NCI-H82 (cell line): ENCODE measurements at regions not wholly inside any gene's neighbourhood (a gene's known extent, or its start where the extent isn't known, plus 50 kb on each side); places are given as distances from the start of the nearest gene placed in this dataset.
"Not testable (repeated sequence)": the region's sequence is repeated elsewhere in the genome, so short reads cannot be mapped to it uniquely, and the experiment has no call there.

Source experiments
- DNase-seq: peaks from one replicate; lab custom pipeline; 2025; lab: John Stamatoyannopoulos, UW

GRCh38 chr15:30842798-30843472, 60.8 kb upstream of the FAN1 start:
- DNase-seq, result not testable (repeated sequence)

GRCh38 chr15:30845536-30845935, 58.2 kb upstream of the FAN1 start:
- DNase-seq, result not testable (repeated sequence)
